Ascending aorta (tissue), 2 donors: ENCODE measurements at regions not wholly inside any gene's neighbourhood (a gene's known extent, or its start where the extent isn't known, plus 50 kb on each side); places are given as distances from the start of the nearest gene placed in this dataset.
"Not testable (repeated sequence)": the region's sequence is repeated elsewhere in the genome, so short reads cannot be mapped to it uniquely, and the experiment has no call there.

Experiments used
- DNase-seq, 2 donors: peaks; one replicate each; pipeline ENCODE4 v3.0.0-alpha.2; 2019; ENCODE audit warnings: low spot score in 2 of 2
- H3K27ac ChIP-seq, 2 donors: fragments of 200-600 bp; sonication (generic); one replicate each; pipeline ENCODE4 v1.5.1; 2016 to 2017; ENCODE audit warnings: mild to moderate bottlenecking in 1 of 2
- H3K27me3 ChIP-seq: fragments of 200-600 bp; sonication (generic); one replicate; pipeline ENCODE4 v1.5.1; 2017
- H3K36me3 ChIP-seq, 2 donors: fragments of 200-600 bp; sonication (generic); one replicate each; pipeline ENCODE4 v1.5.1; 2016
- H3K4me1 ChIP-seq, 2 donors: fragments of 200-600 bp; sonication (generic); one replicate each; pipeline ENCODE4 v1.5.1; 2016 to 2017; ENCODE audit warnings: mild to moderate bottlenecking in 1 of 2
- H3K4me3 ChIP-seq, 2 donors: fragments of 200-600 bp; sonication (generic); one replicate each; pipeline ENCODE4 v1.5.1; 2016 to 2017; ENCODE audit warnings: mild to moderate bottlenecking in 1 of 2
- H3K9me3 ChIP-seq, 2 donors: fragments of 200-600 bp; sonication (generic); one replicate each; pipeline ENCODE4 v1.5.1; 2016
- intact Hi-C: fragments of 100-400 bp; cut with DNase I; formaldehyde crosslinking; loops from one replicate; pipeline ENCODE4 v1.15.1; 2023
- TF ChIP-seq, protein P1 (sequence below), 3 experiments: fragments of 200-600 bp in 2 of 3; fragments of 450-650 bp in 1 of 3; sonication (generic) in 2 of 3; IDR thresholded peaks; one replicate each; pipeline ENCODE4 v1.5.1; 2016 to 2019; ENCODE audit warnings: antibody characterized with exemption in 3 of 3, mild to moderate bottlenecking in 1 of 3, moderate library complexity in 1 of 3

DNA sequence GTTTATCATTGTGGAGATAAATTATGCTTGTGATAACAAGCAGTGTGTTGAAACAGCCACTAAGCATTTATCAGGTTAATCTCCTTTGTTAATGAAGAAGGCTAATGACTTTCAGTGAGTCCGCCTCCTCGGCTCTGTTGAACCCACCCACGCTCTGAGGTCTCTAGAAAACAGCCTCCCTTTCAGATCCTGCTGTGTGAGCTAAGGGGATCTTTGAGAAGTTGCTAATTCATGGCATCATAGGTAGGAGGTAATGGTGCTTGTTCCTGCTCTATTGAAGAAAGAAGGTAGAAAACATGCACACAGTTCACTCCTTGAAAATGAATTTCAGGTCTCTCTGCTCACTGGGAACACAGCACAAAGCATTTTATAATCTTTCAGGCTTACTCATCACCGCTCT is 483.9 kb downstream of the AACS start:
- Histone ChIP-seq H3K27ac (no peak overlapping the region), H3K36me3 (no peaks in the 10 kb centered on the region), H3K4me1 (no peaks in the 10 kb centered on the region), H3K4me3 (no peak overlapping the region), H3K27me3 (no peaks in the 10 kb centered on the region), H3K9me3 (no peaks in the 10 kb centered on the region)
- intact Hi-C loops: no loop called here
- no peak for DNase-seq
- TF ChIP-seq, protein P1, sequence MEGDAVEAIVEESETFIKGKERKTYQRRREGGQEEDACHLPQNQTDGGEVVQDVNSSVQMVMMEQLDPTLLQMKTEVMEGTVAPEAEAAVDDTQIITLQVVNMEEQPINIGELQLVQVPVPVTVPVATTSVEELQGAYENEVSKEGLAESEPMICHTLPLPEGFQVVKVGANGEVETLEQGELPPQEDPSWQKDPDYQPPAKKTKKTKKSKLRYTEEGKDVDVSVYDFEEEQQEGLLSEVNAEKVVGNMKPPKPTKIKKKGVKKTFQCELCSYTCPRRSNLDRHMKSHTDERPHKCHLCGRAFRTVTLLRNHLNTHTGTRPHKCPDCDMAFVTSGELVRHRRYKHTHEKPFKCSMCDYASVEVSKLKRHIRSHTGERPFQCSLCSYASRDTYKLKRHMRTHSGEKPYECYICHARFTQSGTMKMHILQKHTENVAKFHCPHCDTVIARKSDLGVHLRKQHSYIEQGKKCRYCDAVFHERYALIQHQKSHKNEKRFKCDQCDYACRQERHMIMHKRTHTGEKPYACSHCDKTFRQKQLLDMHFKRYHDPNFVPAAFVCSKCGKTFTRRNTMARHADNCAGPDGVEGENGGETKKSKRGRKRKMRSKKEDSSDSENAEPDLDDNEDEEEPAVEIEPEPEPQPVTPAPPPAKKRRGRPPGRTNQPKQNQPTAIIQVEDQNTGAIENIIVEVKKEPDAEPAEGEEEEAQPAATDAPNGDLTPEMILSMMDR (IDR thresholded peaks at IDR 0.05): no peak

DNA sequence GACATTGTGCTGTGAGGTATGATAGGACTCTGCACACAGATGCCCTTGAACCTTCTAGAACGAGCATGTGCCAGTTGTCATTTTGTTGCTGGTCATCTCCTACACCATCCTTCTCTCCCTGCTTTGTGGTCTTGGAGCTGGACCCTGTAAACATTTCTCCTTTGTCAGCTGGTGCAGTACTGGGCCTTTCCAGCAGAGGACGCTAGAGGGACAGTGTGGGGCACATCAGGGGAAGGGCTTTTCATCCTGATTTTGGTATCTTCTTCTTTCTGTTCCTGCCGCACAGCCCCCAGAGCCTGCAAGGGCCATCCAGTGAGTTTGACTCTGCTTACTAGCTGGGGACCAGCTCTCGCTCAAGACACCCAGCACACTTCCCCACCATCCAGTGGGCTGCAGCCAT is 484.6 kb downstream of the AACS start:
- Histone ChIP-seq H3K4me3 (no peak overlapping the region), H3K27ac (no peak overlapping the region), H3K36me3 (no peaks in the 10 kb centered on the region), H3K4me1 (no peaks in the 10 kb centered on the region), H3K9me3 (no peaks in the 10 kb centered on the region), H3K27me3 (no peaks in the 10 kb centered on the region)
- no peak for DNase-seq
- TF ChIP-seq, protein P1 (IDR thresholded peaks at IDR 0.05): no peak
- intact Hi-C loops: no loop called here

DNA sequence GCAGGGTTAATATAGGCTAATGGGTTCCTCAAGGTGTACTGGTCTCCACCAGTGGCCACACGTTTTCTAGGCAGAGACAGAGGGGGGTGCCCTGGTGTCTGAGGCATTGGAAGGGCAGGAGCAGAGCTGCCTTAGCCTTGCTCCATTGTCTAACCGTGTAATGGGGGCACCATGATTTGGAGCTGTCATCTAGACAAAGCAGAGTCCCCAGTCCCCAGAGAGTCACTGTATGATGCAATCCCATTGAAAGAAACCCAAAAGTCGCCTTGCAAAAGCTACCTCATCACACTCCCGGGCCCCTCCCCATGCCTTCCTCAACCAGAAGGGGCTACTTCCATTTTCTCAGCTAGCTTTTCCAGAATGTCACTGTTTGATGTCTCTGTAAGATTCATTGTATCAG is 487.1 kb downstream of the AACS start:
- H3K27me3 ChIP-seq: no peaks in the 10 kb centered on the region
- DNase-seq: no peak
- no peaks in the 10 kb centered on the region for H3K4me1 ChIP-seq
- H3K4me3 ChIP-seq: no peak overlapping the region
- H3K9me3 ChIP-seq: no peaks in the 10 kb centered on the region
- H3K36me3 ChIP-seq: no peaks in the 10 kb centered on the region
- TF ChIP-seq, protein P1 (IDR thresholded peaks at IDR 0.05): no peak
- H3K27ac ChIP-seq: no peak overlapping the region
- intact Hi-C loops: no loop called here

DNA sequence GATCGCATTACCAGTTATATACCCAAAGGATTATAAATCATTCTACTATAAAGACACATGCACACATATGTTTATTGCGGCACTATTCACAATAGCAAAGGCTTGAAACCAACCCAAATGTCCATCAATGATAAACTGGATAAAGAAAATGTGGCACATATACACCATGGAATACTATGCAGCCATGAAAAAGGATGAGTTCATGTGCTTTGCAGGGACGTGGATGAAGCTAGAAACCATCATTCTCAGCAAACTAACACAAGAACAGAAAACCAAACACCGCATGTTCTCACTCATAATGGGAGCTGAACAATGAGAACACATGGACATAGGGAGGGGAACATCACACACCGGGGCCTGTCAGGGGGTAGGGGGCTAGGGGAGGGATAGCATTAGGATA is 495.8 kb downstream of the AACS start:
- H3K27me3 ChIP-seq, DNase-seq, H3K36me3 ChIP-seq, H3K27ac ChIP-seq, H3K4me3 ChIP-seq, H3K4me1 ChIP-seq, H3K9me3 ChIP-seq, intact Hi-C loops: not testable (repeated sequence)

DNA sequence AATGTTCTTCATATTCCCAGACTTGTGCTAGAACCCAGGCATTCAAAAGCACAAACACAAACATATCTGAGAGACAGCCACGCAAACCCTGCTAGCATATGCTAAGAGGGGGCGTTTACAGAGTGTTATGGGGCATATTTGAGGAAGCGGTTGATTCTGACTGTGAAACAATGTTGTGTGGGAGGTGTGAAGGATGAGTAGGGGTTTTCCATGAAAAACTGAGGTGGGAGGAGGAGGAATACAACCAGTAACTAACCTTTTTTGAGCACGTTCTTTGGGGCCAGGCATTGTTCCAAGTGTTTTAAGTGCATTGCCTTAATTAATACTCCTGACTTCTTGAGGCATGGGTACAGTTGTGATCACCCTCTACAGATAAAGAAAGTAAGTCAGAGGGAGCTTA is 499.5 kb downstream of the AACS start:
- no peak overlapping the region for H3K27ac ChIP-seq
- TF ChIP-seq, protein P1 (IDR thresholded peaks at IDR 0.05): no peak
- H3K4me3 ChIP-seq: no peak overlapping the region
- intact Hi-C loops: no loop called here
- H3K27me3 ChIP-seq: no peaks in the 10 kb centered on the region
- no peaks in the 10 kb centered on the region for H3K4me1 ChIP-seq
- H3K36me3 ChIP-seq: no peaks in the 10 kb centered on the region
- no peak for DNase-seq
- H3K9me3 ChIP-seq: no peaks in the 10 kb centered on the region

DNA sequence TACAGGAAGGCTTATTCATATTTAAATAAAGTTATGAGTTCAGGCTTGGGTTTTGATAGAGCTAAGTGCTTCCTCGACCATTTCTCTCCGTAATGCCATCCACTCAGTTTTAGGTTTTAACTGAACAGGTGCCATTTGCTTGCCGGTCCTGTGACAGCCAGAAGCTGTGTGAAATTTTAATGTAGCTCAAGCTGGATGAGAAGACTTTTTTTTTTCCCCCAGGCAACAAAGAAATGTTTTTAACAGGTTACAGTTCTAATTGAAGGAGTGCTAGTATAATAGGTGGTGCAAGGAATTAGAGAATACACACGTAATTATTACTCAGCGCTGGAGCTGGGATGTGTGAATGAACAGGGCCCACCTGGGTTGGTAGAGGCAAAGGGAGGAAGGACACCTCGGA is 502.3 kb downstream of the AACS start:
- Histone ChIP-seq H3K4me1 (no peaks in the 10 kb centered on the region), H3K27ac (no peak overlapping the region), H3K9me3 (no peaks in the 10 kb centered on the region), H3K4me3 (no peak overlapping the region), H3K36me3 (no peaks in the 10 kb centered on the region), H3K27me3 (no peaks in the 10 kb centered on the region)
- no peak for DNase-seq
- intact Hi-C loops: no loop called here
- TF ChIP-seq, protein P1 (IDR thresholded peaks at IDR 0.05): no peak
